IPS-NIHi7 (cell line): ENCODE measurements at regions not wholly inside any gene's neighbourhood (a gene's known extent, or its start where the extent isn't known, plus 50 kb on each side); places are given as distances from the start of the nearest gene placed in this dataset.

ENCODE experiments used
- DNase-seq: peaks from one replicate; pipeline ENCODE4 v3.0.0; 2012; ENCODE audit warnings: mixed read lengths; ENCODE audit errors: extremely low spot score

DNA sequence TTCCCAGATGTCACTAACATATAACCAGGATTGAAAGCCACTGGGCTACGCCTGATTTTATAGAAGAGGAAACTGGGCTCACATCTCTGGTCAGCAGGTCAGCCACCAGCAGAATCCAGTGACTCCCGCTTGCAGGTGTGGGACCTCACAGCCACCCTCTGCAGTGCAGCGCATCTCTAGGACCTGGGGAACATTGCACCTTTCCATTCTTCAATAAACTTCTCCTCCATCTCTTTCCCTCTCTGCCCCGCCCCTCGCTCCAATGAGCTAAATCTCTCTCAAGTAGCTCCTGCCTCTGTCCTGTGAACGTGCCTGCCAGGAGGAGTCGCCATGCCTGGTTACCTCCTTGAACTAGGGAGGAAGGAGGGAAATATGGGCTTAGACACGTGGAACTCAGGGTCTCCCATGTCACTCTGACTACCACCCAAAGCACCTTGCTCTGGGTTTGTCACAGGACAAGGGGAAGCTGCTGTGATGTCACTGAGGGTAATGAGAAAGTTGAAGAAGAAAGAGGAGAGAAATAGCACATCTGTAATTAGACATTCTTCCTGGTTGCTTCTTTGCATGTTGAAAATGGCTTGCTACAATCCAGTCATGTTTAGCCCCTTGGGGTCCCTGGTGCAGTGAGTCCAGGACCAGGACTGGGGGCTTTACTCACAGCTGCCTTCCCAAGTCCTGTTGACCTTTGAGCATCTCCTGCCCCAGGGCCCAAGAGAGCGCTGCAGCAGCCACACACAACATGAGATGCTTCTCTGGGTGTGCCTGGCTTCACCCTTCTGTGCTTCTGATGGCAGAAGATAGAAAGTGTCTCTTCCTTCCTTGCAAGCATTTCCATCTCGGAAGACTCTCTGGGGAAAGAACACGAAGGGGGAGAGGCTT lies 469.4 kb downstream of the PREX1 start:
- DNase-seq = no peak

DNA sequence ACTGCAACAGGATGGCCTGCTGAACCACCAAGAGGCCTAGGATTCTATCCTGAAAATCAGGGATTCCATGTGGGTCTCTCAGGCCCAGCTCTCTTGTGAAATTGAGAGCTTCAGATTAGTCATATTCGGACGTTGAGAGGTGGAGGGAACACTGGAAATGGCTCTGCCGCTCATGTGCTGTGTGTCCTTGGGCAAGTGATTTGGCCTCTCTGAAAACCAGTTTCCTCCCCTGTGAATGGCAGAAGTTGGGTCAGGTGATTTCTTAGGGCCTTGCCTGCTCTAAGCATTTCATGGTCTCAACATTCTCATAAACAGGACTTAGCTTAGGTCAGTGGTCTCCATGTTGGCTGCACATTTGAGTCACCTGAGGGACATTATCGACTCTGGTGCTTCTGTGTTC lies 470.1 kb downstream of the PREX1 start:
- no peak for DNase-seq

DNA sequence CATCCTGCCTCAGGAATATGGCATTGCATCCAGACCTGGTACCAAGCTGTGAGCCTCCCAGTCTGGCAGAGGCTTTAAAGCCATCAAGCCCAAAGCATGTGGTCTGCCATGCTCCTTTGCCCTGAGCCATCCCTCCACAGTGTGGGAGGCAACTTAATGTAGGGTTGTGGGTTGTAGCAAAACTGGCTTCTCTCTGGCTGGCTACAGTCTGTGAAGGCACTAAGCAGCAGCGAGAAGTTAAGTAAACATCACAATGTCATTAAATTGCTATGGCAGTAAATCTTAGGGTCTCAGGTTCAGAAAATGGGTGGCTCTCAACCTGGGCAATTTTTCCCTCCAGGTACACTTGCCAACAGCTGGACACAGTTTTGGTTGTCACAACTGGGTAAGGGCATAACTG lies 472.9 kb downstream of the PREX1 start:
- DNase-seq = no peak

DNA sequence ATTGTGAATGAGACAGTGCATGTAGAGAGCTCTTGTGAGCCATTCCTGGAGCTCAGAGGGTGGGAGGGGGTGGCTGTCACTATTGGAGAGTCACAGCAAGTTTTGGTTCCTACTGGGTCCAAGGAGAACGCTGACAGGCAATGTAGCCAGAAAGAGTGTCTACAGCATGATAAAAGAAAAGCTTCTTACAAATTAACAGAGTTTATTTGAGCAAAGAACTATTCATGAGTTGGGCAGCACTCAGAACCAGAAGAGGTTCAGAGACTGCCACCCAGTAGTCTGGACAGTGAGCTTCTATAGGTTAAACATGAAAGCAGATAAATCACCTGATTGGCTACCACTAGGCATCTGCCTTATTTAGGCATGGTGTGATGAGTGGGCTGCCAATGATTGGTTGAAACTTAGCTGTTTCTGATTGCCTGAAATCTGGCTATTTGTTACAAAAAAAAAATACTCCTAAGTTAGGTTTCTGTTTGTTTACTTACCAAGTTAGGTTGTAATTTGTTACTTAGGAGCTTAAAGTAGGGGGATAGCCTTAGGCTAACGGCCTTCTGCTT lies 473.4 kb downstream of the PREX1 start:
- no peak for DNase-seq

DNA sequence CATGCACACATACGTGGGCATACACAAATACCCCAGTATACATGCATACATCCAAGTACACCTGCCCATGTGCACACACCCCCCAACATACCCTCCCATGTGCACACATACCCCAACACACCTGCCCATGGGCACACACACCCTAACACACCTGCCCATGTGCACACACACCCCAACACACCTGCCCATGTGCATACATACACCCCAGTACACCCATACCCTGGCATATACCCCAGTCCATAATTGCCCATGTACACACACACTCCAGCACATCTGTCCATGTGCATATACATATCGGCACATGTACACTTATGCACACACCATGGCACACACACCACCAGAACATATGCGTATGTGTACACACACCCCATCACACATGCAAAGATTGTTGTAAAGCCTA lies 475.2 kb downstream of the PREX1 start:
- DNase-seq = no peak

DNA sequence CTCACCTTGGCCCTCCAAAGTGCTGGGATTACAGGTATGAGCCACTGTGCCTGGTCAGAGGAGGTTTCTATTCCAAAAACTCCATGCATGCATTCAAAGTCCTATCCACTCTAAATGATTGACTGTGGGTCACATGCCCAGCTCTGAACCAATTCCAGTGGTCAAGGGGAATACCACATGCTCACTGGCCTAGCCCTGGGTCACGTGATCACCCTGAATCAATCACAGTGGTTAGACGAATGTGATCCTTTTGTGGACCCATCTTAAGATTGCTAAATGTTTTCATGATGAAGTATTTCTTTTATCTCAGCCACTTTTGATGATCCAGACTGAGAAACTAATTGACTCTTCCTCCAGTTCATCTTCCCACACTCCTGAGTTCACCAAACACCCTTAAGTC lies 475.8 kb downstream of the PREX1 start:
- no peak for DNase-seq

DNA sequence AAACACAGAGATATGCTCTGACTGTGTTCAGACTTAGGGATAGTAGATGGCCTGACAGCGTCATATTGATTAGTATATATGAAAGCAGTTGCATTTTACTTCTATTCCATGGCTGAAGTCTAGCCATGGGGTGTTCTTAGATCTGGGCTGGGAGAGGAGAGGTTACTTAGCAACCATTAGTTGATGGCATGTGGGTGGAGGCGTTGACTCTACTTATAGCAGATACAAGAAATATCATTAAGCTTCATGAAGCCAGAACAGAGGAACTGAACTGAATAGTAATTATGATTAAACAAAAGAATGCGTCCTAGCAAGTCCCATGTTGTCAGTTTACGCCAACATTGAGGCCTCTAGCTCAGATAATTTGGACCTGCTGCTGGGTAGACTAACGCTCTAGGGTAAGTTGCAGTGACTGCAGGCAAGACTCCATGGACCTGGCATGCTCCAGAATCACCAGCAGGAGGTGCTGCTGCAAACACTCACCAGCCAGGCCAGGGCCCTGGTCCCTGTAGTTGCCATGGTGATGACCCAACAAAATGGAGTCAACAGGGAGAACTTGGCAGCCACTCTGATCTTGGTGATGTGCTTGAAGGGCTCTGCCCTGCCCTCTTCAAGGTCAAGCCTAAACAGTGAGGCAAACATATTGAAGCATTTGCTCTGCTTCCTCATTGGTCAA lies 477.3 kb downstream of the PREX1 start:
- DNase-seq = peak; percentile 89

DNA sequence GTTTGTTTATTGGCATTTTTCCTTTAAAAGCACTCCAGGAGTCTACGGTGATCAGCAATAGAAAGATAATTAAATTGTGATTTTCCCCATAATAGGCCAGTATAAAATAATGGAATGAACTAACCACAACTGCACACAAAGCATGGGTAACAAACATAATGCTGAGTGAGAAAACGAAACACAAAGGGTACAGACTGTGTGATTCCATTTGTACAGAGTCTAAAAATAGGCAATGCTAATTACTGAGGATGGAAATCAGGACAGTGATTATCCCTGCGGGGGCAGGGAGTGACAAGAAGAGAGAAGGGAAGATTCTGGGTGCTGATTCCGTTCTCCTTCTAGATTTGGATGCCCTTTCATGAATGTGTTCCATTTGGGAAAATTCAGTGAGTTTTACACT lies 478.1 kb downstream of the PREX1 start:
- DNase-seq = no peak

DNA sequence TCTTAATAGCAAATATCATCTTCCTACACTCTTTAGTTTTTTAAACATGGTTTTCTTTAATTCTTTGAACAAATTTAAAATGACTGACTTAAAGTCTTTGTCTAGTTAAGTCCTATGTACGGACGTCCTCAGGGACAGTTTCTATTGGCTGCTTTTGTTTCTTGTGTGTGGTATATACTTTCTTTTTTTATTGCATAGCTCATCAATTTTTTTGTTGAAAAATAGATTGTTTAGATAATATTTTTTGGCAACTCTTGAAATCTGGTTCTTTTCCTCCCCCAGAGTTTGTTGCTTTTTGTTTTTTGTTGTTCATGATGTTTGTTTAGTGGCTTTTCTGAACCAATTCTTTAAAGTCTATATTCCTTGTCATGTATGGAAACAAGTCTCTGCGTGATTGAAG lies 479.8 kb downstream of the PREX1 start:
- no peak for DNase-seq

DNA sequence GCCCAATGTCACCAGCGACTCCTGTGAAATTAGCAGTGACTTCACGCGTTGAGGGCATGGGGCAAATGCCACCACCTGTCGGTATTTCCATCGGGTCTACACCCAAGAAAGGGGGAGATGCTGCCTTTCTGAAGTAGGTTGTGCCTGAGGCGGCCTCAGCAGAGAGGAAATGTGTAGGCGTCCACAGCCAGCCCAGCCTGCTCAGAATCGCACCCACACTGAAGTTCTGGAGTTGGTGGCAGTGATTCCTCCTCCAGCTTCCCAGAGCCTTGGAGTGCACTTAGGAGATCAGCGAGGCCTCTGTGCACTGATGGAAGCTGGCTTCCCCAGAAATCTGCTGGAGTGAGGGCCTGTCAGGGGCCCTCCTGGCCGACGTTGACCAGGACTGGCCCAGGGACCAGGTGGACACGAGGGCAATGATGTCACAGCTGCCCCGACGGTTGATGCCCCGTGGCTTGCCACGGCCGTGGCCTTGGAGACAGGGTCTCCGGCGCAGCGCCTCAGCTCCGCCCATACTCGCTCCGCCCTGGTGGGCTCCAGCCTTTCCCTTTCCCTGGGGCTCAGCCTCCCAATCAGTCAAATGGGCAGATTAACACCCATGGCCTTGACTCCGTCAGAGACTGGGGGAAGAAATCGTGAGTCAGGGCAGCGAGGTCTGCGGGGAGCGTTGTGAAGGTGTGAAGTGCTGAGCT lies 484.8 kb downstream of the PREX1 start:
- DNase-seq = no peak

DNA sequence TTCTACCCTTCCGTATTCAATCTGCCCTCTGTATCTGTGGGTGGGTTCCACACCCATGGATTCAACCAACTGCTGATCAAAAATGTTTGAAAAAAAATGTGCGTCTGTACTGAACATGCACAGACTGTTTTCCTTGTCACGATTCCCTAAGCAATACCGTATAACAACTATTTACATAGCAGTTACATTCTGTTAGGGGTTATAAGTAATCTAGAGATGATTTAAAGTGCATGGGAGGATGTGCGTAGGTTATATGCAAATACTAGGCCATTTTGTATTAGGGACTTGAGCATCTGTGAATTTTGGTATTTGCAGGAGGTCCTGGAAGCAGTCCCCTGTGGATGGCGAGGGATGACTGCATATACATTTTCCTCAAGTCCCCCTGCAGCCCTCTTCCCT lies 486.9 kb downstream of the PREX1 start:
- no peak for DNase-seq

DNA sequence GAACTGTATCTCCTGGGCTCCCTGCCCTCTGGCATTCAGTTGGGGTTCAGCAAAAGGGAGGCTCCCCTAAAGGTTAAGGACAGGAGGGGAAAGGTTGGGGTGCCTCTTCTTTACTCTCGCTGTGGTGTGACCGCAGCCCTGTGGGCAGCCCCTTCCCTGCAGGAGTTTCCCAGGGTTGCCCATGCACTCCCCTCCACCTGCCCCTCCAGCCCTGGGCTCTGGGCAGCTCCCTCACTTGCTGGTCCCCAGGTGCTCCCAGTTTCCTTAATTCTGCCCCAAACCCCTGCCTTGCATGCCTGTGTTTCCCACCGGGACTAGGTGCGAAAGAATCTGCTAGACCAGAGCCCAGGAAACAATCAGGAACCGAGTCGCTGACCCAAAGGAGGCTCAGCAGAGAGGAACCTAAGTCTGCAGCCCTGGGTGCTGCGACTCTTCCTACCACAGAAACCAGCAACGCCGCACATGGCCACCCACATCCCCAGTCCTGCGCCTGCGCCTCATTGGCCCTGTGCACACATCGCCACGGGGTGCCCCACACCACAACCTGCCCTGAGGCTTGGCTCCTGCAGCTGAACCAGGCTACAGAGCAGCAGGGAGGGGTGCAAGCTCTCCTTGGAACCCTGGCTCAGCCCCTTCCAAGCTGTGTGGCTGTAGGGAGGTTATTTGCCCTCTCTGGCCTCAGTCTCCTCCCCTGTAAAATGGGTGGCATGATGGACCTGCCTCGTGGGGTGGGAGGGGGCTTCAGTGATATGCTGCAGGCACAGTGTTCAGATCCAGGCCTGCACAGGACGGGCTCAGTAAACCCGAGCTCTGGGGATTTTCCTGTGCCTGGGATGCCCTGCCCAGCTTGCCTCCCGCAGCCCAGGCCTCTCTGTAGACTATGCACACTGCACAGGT lies 487.6 kb downstream of the PREX1 start:
- DNase-seq = no peak

DNA sequence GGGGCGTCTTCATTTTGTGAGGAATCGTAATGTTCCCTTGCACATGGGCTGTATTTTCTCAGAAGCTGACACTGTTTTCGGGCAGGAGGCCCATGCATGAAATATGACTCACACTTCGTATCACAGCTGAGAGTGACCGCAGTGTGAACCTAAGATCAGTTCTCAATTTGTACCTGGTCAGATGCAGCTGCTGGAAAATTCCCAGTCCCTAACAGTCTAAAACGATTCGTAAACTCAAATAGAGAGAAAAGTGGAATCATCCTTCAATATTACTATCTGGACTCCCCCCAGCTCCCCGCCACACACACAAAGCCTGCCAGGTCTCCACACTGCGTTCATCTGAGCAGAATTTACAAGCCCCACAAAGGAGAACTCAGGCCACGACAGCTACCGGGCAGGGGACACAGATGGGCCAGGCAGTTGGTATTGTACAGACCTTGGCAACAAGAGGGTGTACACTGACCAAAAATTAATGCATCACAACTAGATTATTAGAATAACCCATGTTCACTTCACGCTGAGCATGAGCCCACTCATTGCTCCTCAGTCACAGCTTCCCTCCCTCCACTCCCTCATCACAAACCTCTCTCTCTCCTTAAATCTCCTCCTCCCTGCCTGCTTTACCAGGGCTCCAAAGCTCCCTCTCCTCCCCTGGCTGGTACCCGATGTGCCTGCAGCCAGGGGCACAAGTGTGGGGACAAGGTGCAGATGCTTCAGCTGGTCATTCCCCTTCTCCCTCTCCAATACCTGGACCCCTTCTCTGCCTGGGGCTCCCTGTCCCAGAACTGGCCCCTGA lies 488.4 kb downstream of the PREX1 start:
- DNase-seq = no peak

DNA sequence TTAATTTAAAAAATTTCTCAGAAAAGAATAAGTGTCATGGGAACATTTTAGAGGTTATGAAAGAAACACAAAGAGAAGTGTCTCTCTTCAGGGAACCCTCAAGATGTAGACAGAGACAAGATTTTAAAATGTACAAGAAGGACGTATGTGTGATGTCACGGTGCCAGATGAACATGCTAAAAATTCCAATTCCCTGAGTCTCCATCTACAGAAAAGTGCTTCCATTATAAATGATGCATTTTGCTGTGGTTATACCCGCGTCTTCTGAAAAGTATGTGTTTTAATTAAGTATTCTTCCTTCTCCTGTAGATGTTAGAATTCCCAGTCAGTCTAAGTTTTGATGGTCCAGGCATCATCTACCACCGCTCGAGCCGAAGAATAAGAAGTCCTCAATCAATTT lies 489.1 kb downstream of the PREX1 start:
- DNase-seq = no peak

DNA sequence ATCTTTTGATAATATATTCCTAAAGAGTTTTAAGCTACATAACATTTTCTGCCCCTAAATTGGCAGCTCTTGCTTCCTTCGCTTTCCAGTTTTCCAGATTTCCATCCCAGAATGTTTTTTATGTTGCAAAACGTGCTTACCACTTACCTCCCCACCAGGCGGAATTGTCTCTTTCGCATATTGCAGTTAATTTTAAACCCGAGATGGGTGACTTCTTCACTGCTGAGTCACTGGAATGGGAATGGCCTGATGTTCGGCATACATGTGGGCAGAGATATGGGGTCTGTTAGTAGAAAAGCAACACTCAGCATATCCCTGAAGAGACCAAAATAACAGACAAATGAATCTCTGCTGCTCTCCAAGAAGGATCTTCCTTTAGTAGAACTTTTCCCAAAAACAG lies 491.2 kb downstream of the PREX1 start:
- DNase-seq = no peak

DNA sequence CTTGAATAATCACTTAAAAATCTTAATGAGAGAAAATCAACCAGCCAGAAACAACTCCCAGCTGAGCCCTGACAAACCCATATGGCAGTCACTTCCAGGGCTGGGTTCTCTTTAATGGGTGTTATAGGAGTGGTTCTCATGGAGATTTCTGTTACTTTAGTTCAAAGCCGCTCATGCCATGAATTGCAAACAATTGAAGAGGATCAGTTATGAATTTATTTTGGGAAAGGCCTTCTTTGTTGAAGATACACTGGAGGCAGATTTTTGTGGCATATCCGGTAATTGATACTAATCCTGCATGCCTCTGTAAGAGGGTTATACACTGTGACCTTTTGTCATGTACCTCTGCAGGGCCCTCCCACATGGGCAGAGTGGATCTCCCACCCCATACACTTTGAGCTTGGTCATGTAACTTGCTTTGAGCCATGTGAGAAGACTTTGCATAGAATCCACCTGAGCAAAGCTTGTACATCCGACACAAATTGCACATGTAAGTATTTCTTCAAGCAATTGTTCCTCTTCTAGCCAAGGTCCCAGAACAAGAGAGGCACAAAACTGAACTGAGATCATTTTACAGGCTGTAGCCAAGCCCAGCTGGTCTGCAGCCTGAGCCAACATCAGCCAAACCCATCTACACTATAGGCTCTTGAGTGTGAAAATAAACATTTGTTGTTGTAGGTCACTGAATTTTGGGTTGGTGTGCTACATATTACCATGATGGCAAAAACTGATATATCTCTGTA lies 492.3 kb downstream of the PREX1 start:
- no peak for DNase-seq

DNA sequence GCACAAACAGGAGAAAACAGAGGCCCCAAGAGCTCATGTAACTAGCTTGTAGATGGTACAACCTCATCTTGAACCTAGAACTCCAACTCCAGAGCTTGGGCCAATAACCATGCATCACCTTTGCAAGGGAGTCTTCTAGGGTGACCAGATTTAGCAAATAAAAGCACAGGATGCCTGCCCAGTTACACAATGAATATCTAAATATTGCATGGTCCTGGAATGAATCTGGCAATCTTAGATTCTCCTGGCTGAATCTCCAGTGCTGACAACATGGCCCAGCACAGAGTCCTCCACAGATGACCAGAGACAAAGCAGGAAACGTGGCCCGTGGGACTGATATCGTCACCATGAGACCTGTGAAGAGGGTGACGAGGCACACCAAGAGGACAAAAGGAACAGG lies 494.1 kb downstream of the PREX1 start:
- DNase-seq = no peak

DNA sequence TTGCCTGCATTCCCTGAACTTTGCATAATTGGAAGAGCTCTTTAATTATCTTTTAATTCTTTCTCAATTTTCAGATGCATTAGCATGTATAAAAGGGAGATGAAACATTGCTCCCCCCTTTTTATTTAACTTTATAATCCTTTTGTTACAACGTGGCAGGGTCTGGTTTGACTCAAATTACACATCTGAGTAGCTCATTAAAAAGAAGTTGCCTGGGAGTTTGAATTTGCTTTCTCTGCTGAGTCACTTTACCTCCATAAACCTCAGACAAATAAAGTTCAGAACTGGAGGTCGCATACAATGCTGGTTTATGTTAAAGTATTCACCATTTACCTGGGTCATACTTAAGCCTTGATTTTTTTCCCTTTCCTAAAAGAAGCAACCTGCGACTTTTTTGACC lies 495.2 kb downstream of the PREX1 start:
- no peak for DNase-seq

DNA sequence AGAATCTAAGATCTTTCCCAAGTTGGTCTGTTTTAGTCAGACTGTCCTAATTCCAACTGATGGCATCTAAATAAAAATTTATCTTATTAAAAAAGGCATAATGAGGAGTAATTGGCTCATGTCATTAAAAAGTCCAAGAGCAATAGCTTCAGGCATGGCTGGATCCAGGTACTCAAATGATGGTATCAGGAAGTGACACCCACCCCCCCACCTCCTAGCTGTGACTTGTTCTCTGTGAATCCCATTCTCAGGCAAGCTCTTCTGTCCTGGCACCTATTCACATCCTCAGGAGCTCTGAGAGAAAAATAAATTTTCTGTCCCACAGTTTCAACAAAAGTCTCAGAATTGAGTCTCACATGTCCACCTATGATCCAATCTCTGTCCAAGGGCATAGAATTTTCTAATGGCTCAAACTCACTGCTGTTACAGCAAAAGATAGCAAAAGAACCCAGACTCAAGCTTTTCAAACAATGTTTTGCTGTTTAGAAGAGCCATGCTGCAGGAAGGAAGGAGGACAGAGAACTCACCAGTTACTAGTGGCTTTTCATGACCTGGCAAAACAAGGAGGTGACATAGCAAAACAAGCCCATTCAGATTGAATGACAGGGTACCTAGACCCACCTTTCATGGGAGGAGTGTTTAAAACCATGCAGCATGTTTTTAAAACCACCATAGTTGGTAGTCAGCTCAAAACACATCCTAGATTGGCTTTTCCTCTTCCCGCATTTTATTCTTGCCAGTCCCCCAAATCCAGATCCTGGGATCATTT lies 496.1 kb downstream of the PREX1 start:
- DNase-seq = no peak
